ENCODE measurements at regions not wholly inside any gene's neighbourhood (a gene's known extent, or its start where the extent isn't known, plus 50 kb on each side); places are given as distances from the start of the nearest gene placed in this dataset.

GRCh38 chr19:32294871-32295438 lies 50.5 kb upstream of the ZNF507 start:
- no peak for TF ChIP-seq POLR2AphosphoS5 (IDR thresholded peaks at IDR 0.05; ENCODE audit: low read depth, low read length)
- no peak for TF ChIP-seq POLR2A (IDR thresholded peaks at IDR 0.05; ENCODE audit: low read depth, low read length)
- TF ChIP-seq TAF1 (IDR thresholded peaks at IDR 0.05; ENCODE audit: borderline replicate concordance, low read depth, low read length) = no peak

Data from GM12892 (cell line).